Lower lobe of right lung (tissue), 2 donors: ENCODE measurements at regions not wholly inside any gene's neighbourhood (a gene's known extent, or its start where the extent isn't known, plus 50 kb on each side); places are given as distances from the start of the nearest gene placed in this dataset.
"Not testable (repeated sequence)": the region's sequence is repeated elsewhere in the genome, so short reads cannot be mapped to it uniquely, and the experiment has no call there.

Experiments
- ATAC-seq, 2 donors: fragments of 200-7000 bp; cut with Tn5 transposase; one replicate each; pipeline ENCODE4 v1.9.1; 2020 to 2022; ENCODE audit warnings: mild to moderate bottlenecking in 2 of 2, moderate library complexity in 2 of 2
- DNase-seq: peaks from one replicate; pipeline ENCODE4 v3.0.0-alpha.2; 2020
- H3K27ac ChIP-seq: fragments of 200-600 bp; one replicate; pipeline ENCODE4 v1.8.0; 2022
- H3K27me3 ChIP-seq: fragments of 200-600 bp; one replicate; pipeline ENCODE4 v1.8.0; 2022; ENCODE audit warnings: low read depth
- H3K36me3 ChIP-seq: fragments of 200-600 bp; one replicate; pipeline ENCODE4 v1.8.0; 2022; ENCODE audit warnings: mild to moderate bottlenecking
- H3K4me1 ChIP-seq: fragments of 200-600 bp; one replicate; pipeline ENCODE4 v1.8.0; 2022
- H3K4me3 ChIP-seq: fragments of 200-600 bp; one replicate; pipeline ENCODE4 v1.8.0; 2022; ENCODE audit warnings: mild to moderate bottlenecking
- H3K9me3 ChIP-seq: fragments of 200-600 bp; one replicate; pipeline ENCODE4 v1.8.0; 2022
- CTCF ChIP-seq: fragments of 200-600 bp; IDR thresholded peaks from one replicate; pipeline ENCODE4 v1.8.0; 2022; ENCODE audit warnings: antibody characterized with exemption, mild to moderate bottlenecking
- intact Hi-C: fragments of 100-400 bp; cut with DNase I; formaldehyde crosslinking; loops from one replicate; pipeline ENCODE4 v1.11.0; 2022
- donor health status: DM: no; HTN: yes; CAD: no; lungs with severe emphysema.

- TF ChIP-seq CTCF = no peak
- intact Hi-C loops = no loop called here
- DNase-seq = no peak
- H3K4me1 ChIP-seq = no peaks in the 10 kb centered on the region
- no peaks in the 10 kb centered on the region for H3K27me3 ChIP-seq
- no peak overlapping the region for H3K4me3 ChIP-seq
- ATAC-seq = no peak
- no peaks in the 10 kb centered on the region for H3K9me3 ChIP-seq
- H3K27ac ChIP-seq = no peak overlapping the region
- no peaks in the 10 kb centered on the region for H3K36me3 ChIP-seq
Observed at GRCh38 chr12:59429766-59430165, 166.1 kb upstream of the SLC16A7 start.

- H3K36me3 ChIP-seq = no peaks in the 10 kb centered on the region
- no peak overlapping the region for H3K27ac ChIP-seq
- H3K4me1 ChIP-seq = no peaks in the 10 kb centered on the region
- H3K27me3 ChIP-seq = no peaks in the 10 kb centered on the region
- no peak for TF ChIP-seq CTCF
- DNase-seq (no peak), ATAC-seq (no peak)
- intact Hi-C loops = no loop called here
- H3K4me3 ChIP-seq = no peak overlapping the region
- no peaks in the 10 kb centered on the region for H3K9me3 ChIP-seq
Observed at GRCh38 chr12:59425798-59426197, 170.0 kb upstream of the SLC16A7 start.

GRCh38 chr12:59424666-59425065 lies 171.2 kb upstream of the SLC16A7 start:
- H3K9me3 ChIP-seq, H3K36me3 ChIP-seq, ATAC-seq, DNase-seq, intact Hi-C loops, H3K27ac ChIP-seq, H3K27me3 ChIP-seq, H3K4me3 ChIP-seq, H3K4me1 ChIP-seq: not testable (repeated sequence)

GRCh38 chr12:59414051-59414450 lies 181.8 kb upstream of the SLC16A7 start:
- no peaks in the 10 kb centered on the region for H3K36me3 ChIP-seq
- no peak for DNase-seq
- no peak overlapping the region for H3K27ac ChIP-seq
- H3K27me3 ChIP-seq = no peaks in the 10 kb centered on the region
- no peak for TF ChIP-seq CTCF
- no peak overlapping the region for H3K4me3 ChIP-seq
- ATAC-seq = no peak
- intact Hi-C loops = no loop called here
- no peaks in the 10 kb centered on the region for H3K9me3 ChIP-seq
- H3K4me1 ChIP-seq = no peaks in the 10 kb centered on the region

GRCh38 chr12:59408431-59408830 lies 187.4 kb upstream of the SLC16A7 start:
- H3K36me3 ChIP-seq = no peaks in the 10 kb centered on the region
- intact Hi-C loops = no loop called here
- DNase-seq (no peak), ATAC-seq (no peak)
- H3K4me1 ChIP-seq = peaks cover 4% of the 10 kb centered on the region
- H3K27ac ChIP-seq = no peak overlapping the region
- TF ChIP-seq CTCF = no peak
- H3K4me3 ChIP-seq = no peak overlapping the region
- no peaks in the 10 kb centered on the region for H3K9me3 ChIP-seq
- no peaks in the 10 kb centered on the region for H3K27me3 ChIP-seq

GRCh38 chr12:59407799-59408198 lies 188.0 kb upstream of the SLC16A7 start:
- Histone ChIP-seq H3K27me3 (no peaks in the 10 kb centered on the region), H3K9me3 (no peaks in the 10 kb centered on the region), H3K27ac (no peak overlapping the region), H3K4me1 (peaks cover 6% of the 10 kb centered on the region), H3K4me3 (no peak overlapping the region), H3K36me3 (no peaks in the 10 kb centered on the region)
- no peak for ATAC-seq
- no peak for DNase-seq
- TF ChIP-seq CTCF = no peak
- intact Hi-C loops = no loop called here
